Germinal center (tissue), 1 donor: ENCODE measurements at regions not wholly inside any gene's neighbourhood (a gene's known extent, or its start where the extent isn't known, plus 50 kb on each side); places are given as distances from the start of the nearest gene placed in this dataset.

Source experiments
- DNase-seq: peaks from one replicate; pipeline ENCODE4 v3.0.0; 2012; ENCODE audit warnings: mixed read lengths, low spot score

- no peak for DNase-seq
Measured at GRCh38 chr10:33812586-33812985, 478.1 kb upstream of the NRP1 start.

DNA sequence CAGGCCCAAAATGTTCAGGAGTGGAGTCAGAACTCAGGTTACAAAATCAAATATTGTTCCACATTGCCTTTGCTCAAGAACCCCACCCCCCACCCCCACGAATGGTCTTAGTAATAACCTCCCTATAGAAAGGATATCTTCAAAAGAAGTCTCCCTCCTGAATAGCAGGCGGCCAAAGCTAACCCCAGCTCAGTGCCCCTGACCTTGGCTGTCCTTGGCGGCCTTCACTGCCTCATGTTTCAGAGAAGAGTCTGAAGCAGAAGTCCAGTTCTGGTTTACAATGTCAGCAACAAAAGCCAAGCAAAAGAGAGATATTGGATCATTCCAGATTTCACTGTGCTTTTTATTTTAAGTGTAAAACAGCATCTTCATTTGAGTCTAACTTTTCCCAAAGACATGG is 476.5 kb upstream of the NRP1 start:
- DNase-seq, result no peak

- DNase-seq, result no peak
Measured at GRCh38 chr10:33809732-33810131, 475.3 kb upstream of the NRP1 start.

DNA sequence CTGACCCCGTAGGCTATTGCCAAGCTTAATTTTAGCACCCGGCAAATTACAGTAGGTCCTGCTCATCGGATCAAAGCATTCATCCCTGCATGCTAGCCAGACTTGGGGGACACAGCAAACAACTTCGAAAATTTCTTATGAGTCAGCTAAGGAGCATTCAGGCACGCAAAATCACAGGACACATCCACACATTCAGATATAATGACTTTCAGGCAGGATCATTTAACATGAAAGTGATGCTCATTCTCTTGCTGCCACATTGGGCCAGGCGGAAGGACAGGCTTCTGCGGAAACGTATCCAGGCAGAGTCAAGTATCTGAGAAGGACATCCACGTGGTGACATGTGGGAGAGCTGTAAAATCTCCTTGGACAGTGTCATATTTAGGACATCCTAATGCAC is 474.0 kb upstream of the NRP1 start:
- no peak for DNase-seq

- DNase-seq, result no peak
Measured at GRCh38 chr10:33807531-33808359, 473.3 kb upstream of the NRP1 start.

GRCh38 chr10:33805831-33806230 is 471.4 kb upstream of the NRP1 start:
- DNase-seq, result no peak

DNA sequence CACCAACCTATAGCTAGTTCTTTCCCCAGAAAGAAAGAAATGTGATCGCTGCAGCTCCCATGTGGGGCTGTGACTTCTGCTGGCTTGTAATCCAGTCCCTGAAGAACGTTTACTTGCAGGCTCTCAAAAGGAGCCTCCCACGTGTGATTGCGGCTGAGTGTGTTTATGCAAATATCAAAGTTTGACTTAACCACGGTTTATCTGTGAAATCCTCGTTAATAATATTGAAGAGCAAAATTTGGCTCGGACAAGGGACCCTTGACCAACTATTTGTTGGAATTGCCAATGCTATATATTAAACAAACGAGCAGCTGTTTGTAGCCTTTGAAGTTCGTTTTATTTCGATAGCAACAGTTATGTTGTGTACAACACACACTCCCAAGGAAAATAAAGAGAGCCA is 470.1 kb upstream of the NRP1 start:
- no peak for DNase-seq

DNA sequence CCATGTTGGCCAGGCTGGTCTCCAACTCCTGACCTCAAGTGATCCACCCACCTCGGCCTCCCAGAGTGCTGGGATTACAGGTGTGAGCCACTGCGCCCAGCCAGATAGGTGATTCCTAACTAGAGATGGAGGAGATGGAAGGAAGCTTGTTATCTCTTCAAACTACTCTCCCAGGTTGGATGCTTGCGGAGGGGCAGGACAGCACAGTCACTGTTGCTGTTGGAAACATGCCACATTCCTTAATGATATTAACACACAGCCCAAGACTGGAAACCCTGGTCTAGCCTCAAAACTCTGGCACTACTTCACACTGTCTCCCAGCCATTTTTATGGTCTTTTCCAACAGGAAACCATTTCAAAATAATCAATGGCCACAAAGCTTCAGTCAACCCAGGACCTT is 468.8 kb upstream of the NRP1 start:
- no peak for DNase-seq

DNA sequence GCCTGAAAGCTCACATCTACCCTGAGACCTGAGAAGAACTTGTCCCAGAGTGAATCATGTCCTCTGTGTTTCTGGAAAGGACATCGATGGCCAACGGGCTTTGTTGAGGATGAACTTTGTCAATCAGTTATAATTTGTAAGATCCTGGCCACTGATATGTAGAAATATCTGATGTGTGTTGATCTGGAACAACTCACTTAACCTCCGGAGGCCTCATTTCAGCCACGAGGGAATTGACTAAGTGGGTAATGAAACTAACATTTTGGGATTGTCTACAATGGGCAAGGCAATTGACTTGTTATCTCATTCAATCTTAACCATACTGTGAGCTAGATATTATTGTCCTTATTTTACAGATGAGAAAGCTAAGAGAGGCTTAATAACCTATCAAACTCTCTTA is 468.1 kb upstream of the NRP1 start:
- DNase-seq, result no peak

GRCh38 chr10:33801705-33802104 is 467.2 kb upstream of the NRP1 start:
- no peak for DNase-seq

GRCh38 chr10:33800986-33801385 is 466.5 kb upstream of the NRP1 start:
- DNase-seq, result no peak

- no peak for DNase-seq
Measured at GRCh38 chr10:33800545-33800944, 466.1 kb upstream of the NRP1 start.

GRCh38 chr10:33799944-33800323 is 465.5 kb upstream of the NRP1 start:
- DNase-seq, result no peak

- no peak for DNase-seq
Measured at GRCh38 chr10:33799281-33799943, 464.9 kb upstream of the NRP1 start.

DNA sequence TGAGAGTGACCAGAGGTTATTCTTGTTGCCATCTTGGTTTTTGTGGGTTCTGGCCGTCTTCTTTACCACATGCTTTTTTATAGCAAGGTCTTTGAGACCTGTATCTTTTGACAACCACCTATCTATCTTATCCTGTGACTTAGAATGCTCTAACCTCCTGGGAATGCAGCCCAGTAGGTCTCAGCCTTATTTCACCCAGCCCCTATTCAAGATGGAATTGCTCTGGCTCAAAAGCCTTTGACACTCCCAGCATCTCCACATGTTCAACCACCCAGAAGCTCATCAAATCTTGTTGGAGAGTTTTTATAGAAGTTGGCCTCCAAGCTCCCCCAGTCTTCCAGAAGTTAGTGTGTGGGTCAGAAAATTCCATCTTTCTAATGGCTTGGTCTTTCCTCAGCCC is 464.3 kb upstream of the NRP1 start:
- no peak for DNase-seq

DNA sequence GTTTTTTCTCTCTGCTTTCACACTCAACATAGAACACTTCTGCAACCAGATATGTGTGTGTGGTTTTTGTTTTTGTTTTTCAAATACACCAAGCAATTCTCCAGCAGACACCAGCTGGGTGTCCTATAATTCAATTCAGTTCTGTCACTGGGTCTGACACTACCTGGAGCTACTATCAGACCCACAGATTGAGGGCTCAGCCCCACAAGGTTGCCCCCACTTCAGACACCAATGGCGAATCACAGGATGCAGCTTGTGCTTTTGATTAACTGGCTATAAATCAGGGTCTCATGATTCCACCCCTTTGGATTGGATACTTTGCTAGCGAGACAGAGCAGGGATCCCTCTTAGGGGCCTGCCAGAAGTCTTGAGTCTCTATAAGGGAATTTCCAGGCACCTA is 462.2 kb upstream of the NRP1 start:
- DNase-seq, result no peak

DNA sequence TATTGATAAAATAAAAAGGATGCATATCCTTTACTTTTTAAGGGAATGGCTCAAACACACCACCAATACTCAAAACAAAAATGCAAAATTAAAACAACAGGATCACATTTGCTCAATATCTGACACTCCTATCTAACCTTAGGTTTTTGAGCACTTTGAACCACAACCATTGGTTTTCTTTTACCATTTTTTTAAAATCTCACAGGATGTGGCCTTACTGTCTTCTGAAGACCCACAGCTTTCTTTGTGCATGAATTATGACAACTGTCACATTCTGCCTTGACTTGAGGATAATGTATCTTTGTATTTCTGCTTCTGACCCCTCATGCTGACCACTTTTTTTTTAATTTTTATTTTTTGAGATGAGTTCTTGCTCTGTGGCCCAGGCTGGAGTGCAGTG is 461.1 kb upstream of the NRP1 start:
- no peak for DNase-seq

DNA sequence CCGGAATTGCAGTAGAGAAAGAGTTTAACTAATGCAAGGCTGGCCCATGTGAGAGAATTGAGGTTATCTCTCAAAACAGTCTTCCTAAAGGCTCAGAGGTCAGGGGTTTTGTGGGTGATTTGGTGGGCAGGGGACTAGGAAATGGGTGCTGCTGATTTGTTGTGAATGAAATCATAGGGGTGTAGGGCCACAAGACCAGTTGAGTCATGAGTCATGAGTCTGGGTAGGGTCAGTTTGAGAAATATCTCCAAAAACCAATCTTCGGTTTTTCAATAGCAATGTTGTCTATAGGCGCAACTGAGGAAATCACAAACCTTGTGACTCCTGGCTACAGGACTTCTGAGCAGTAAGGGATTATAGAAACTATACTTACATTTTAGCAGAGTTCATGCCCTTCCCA is 460.0 kb upstream of the NRP1 start:
- DNase-seq, result no peak

DNA sequence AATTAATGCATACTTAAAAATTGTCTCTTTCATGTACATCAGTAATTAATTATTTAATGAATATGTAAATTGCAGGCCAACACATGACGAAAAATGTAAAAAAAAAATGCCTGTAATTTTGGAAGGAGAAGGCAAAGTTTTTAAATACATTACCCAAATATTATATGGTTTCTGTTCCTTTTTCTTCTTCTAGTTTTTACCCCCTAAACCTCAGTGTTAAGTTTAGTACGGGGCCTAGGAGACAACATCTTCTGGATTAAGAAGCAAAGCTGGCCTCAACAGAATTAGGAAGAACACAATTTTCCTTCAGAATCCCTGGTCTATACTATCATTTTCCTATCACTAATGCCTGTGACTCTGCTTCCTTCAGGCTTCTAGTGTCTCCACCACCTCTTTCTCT is 459.3 kb upstream of the NRP1 start:
- no peak for DNase-seq

GRCh38 chr10:33791272-33791660 is 456.8 kb upstream of the NRP1 start:
- DNase-seq, result no peak

GRCh38 chr10:33790521-33791271 is 456.2 kb upstream of the NRP1 start:
- no peak for DNase-seq

- DNase-seq, result no peak
Measured at GRCh38 chr10:33783557-33783956, 449.1 kb upstream of the NRP1 start.

DNA sequence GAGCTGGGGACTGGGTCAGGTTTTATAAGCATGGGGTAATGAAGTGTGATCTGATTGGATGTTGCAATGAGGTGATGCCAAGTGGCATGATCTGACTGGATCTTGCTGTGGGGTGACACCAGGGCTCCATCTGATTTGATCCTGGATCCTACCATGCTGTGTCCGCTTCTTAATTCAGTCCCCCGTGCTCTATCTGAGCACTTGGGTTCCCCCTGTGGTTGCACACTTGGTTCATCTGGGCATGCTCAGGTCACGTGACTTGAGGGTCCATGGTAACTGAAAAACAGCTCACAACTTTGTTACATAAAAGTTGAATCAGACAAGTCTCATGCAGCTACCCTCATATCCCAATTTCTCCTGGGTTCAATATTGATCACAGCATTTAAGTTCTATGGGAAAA is 448.6 kb upstream of the NRP1 start:
- DNase-seq, result no peak
